Testis (tissue), 2 donors: ENCODE measurements at regions not wholly inside any gene's neighbourhood (a gene's known extent, or its start where the extent isn't known, plus 50 kb on each side); places are given as distances from the start of the nearest gene placed in this dataset.

Experiments used
- CTCF ChIP-seq, 3 experiments: fragments of 450-650 bp in 2 of 3; fragments of 200-600 bp in 1 of 3; sonication (generic) in 1 of 3; IDR thresholded peaks; one replicate each; pipeline ENCODE4 v1.5.1; 2016 to 2019; ENCODE audit warnings: antibody characterized with exemption in 3 of 3, mild to moderate bottlenecking in 2 of 3, moderate library complexity in 1 of 3
- POLR2A ChIP-seq: fragments of 450-650 bp; IDR thresholded peaks from one replicate; pipeline ENCODE4 v1.6.1; 2017; ENCODE audit warnings: antibody characterized with exemption, mild to moderate bottlenecking, moderate library complexity

GRCh38 chr14:64643709-64644108 is 60.5 kb upstream of the PLEKHG3 start:
- TF ChIP-seq POLR2A (no peak), CTCF (IDR thresholded peaks at IDR 0.05) (no peak)
